Ovary (tissue), 7 donors: ENCODE measurements at regions not wholly inside any gene's neighbourhood (a gene's known extent, or its start where the extent isn't known, plus 50 kb on each side); places are given as distances from the start of the nearest gene placed in this dataset.

ENCODE experiments used
- DNase-seq, 5 donors: peaks; one replicate each; pipeline ENCODE4 v3.0.0-alpha.2; 2019 to 2020
- H3K27ac ChIP-seq, 2 donors: fragments of 200-600 bp; one replicate each; pipeline versions ENCODE4 v1.5.1 to v1.8.0; 2019 to 2022
- H3K27me3 ChIP-seq: fragments of 200-600 bp; one replicate; pipeline ENCODE4 v1.8.0; 2022
- H3K36me3 ChIP-seq: fragments of 200-600 bp; sonication (generic); one replicate; pipeline ENCODE4 v1.5.1; 2019
- H3K4me1 ChIP-seq: one replicate; pipeline ENCODE4 v1.8.1; 2013; ENCODE audit warnings: mild to moderate bottlenecking, moderate library complexity; ENCODE audit not compliant: insufficient read depth
- H3K4me3 ChIP-seq: fragments of 200-600 bp; sonication (generic); one replicate; pipeline ENCODE4 v1.5.1; 2017
- H3K9me3 ChIP-seq, 2 donors: fragments of 200-600 bp in 1 of 2; sonication (generic) in 1 of 2; one replicate each; pipeline versions ENCODE4 v1.5.1 to v1.8.1; 2013 to 2019; ENCODE audit warnings: mild to moderate bottlenecking in 1 of 2, moderate library complexity in 1 of 2
- EP300 ChIP-seq: sonication (generic); formaldehyde crosslinking; IDR thresholded peaks from one replicate; pipeline ENCODE4 v1.6.1; 2017; ENCODE audit warnings: antibody characterized with exemption
- POLR2A ChIP-seq: fragments of 450-650 bp; IDR thresholded peaks from one replicate; pipeline ENCODE4 v1.6.1; 2017; ENCODE audit warnings: antibody characterized with exemption, mild to moderate bottlenecking, moderate library complexity
- WGBS, 3 donors: extraction: QIAGEN DNeasy Blood & Tissue Kit in 1 of 3; methylation state at CpG; one replicate each; pipeline versions ENCODE4 v1.1.5 to v1.1.7; 2013 to 2017; 5-methylcytosine and 5-hydroxymethylcytosine counted together
- intact Hi-C, 4 donors: fragments of 100-400 bp; cut with DNase I; formaldehyde crosslinking; loops; one replicate each; pipeline versions ENCODE4 v1.11.0 to v1.15.1; 2022 to 2023
- TF ChIP-seq, protein P1 (sequence below), 3 donors: fragments of 450-650 bp in 2 of 3; fragments of 200-600 bp in 1 of 3; IDR thresholded peaks; one replicate each; pipeline versions ENCODE4 v1.5.1 to v1.8.0; 2016 to 2022; ENCODE audit warnings: antibody characterized with exemption in 3 of 3, mild to moderate bottlenecking in 1 of 3
- donor health status: DM: no; HTN: no; CAD: no; lungs with moderate emphysema.
- donor health status: DM: no; HTN: no; CAD: no.
- donor health status: Bipolar disorder and iron deficiency.
- donor health status: DM: no; HTN: no; CAD: no.
- donor health status: DM: yes; HTN: yes; CAD: no.

DNA sequence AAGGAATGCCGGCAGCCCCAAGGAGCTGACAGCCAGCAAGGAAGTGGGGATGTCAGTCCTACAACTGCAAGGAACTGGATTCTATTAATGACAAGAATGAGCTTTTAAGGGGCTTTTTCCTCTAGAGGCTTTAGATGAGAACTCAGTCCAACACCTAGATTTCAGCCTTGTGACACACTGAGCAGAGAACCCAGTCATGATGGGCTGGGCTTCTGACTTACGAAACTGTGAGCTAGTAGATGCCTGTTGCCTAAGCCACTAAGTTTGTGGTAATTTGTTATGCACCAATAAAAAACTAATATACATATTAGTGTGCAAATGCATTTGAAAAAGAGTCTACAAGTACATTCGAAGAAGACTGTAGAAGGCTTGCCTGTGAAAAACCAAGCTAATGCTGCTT is 263.3 kb downstream of the SOX4 start:
- Histone ChIP-seq H3K36me3 (no peaks in the 10 kb centered on the region), H3K27me3 (no peaks in the 10 kb centered on the region), H3K27ac (no peak overlapping the region), H3K9me3 (no peaks in the 10 kb centered on the region), H3K4me1 (no peaks in the 10 kb centered on the region), H3K4me3 (no peak overlapping the region)
- intact Hi-C loops = no loop called here
- no peak for TF ChIP-seq POLR2A
- WGBS, 3 donors = 91 to 97% (median 95%) methylated on average over 3 of the region's 3 CpGs
- no peak for DNase-seq

DNA sequence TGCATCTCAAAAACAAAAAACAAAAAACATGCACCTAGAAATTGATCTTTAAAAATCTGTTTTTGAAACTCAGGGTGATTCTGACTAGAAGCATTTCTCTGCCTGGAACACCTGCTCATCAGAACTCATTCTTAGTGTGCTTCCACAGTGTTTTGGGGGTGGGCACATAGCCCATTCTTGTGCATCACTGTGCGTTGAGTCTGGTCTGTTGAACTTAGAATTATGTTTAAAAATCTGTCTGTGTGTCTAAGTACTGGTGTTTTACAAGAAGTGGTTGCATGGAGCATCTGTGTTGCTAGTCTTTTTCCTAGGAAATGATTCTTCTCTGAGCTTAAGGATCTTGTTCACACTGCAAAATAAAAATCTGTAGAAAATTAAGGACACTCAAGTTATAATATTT is 264.5 kb downstream of the SOX4 start:
- Histone ChIP-seq H3K4me1 (no peaks in the 10 kb centered on the region), H3K4me3 (no peak overlapping the region), H3K27ac (no peak overlapping the region), H3K9me3 (no peaks in the 10 kb centered on the region), H3K27me3 (no peaks in the 10 kb centered on the region), H3K36me3 (no peaks in the 10 kb centered on the region)
- DNase-seq = no peak
- TF ChIP-seq, protein P1, sequence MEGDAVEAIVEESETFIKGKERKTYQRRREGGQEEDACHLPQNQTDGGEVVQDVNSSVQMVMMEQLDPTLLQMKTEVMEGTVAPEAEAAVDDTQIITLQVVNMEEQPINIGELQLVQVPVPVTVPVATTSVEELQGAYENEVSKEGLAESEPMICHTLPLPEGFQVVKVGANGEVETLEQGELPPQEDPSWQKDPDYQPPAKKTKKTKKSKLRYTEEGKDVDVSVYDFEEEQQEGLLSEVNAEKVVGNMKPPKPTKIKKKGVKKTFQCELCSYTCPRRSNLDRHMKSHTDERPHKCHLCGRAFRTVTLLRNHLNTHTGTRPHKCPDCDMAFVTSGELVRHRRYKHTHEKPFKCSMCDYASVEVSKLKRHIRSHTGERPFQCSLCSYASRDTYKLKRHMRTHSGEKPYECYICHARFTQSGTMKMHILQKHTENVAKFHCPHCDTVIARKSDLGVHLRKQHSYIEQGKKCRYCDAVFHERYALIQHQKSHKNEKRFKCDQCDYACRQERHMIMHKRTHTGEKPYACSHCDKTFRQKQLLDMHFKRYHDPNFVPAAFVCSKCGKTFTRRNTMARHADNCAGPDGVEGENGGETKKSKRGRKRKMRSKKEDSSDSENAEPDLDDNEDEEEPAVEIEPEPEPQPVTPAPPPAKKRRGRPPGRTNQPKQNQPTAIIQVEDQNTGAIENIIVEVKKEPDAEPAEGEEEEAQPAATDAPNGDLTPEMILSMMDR (IDR thresholded peaks at IDR 0.05) = no peak
- TF ChIP-seq EP300 (no peak), POLR2A (no peak)
- 57 to 78% (median 78%) methylated on average over 1 of the region's 1 CpG for WGBS, 3 donors
- intact Hi-C loops = no loop called here

DNA sequence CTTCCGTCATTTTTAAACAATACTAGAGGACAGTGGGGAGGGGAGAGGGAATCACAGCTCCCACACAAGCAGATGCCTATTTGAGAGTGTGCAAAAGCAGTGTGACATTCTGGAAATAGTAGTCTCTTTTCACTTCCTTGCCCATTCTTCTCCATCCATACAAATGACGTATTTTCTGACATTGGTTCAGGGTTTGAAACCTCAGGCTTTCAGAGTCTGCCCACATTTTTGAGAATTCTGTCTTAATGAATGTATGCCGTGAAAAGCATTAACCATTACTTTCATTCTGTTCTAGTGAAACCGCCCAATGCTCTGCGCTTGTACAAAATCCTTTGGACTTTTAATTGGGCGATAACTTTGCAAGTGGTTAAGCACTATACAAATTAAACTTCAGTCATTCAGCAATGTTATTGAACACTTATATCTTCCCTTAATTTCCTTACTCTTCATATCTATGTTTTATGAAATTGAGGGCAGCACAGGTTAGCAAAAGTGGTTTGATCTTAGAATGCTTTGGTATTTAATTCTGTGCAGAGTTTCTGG is 265.7 kb downstream of the SOX4 start:
- intact Hi-C loops = no loop called here

DNA sequence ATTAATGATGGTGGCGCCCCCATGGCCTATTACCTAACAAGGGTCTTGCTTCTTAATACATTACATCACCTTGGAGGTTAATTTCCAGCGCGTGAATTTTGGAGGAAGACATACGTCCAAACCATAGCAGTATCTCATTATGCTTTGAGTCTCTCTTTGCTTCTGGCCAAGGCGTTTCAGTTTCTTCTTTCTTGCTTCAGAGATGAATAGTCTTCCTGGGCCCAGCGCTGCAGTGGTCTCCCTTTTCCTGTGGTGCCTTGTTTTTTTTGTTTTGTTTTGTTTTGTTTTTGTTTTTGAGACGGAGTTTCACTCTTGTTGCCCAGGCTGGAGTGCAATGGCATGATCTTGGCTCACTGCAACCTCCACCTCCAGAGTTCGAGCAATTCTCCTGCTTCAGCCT is 268.4 kb downstream of the SOX4 start:
- Histone ChIP-seq H3K27ac (no peak overlapping the region), H3K9me3 (no peaks in the 10 kb centered on the region), H3K36me3 (no peaks in the 10 kb centered on the region), H3K27me3 (no peaks in the 10 kb centered on the region), H3K4me3 (no peak overlapping the region), H3K4me1 (no peaks in the 10 kb centered on the region)
- DNase-seq = no peak
- TF ChIP-seq POLR2A (no peak), EP300 (no peak)
- TF ChIP-seq, protein P1 (IDR thresholded peaks at IDR 0.05) = no peak
- intact Hi-C loops = no loop called here
- 94 to 96% (median 96%) methylated on average over 8 of the region's 8 CpGs for WGBS, 3 donors

More for the DNA sequence above, 265.7 kb downstream of the SOX4 start:
- H3K27me3 ChIP-seq = no peaks in the 10 kb centered on the region
- WGBS, 3 donors = 96 to 98% (median 97%) methylated on average over 6 of the region's 6 CpGs
- no peak for DNase-seq
- no peaks in the 10 kb centered on the region for H3K4me1 ChIP-seq
- H3K4me3 ChIP-seq = no peak overlapping the region
- H3K27ac ChIP-seq = no peak overlapping the region
- TF ChIP-seq, protein P1 (IDR thresholded peaks at IDR 0.05) = no peak
- H3K9me3 ChIP-seq = no peaks in the 10 kb centered on the region
- H3K36me3 ChIP-seq = no peaks in the 10 kb centered on the region

DNA sequence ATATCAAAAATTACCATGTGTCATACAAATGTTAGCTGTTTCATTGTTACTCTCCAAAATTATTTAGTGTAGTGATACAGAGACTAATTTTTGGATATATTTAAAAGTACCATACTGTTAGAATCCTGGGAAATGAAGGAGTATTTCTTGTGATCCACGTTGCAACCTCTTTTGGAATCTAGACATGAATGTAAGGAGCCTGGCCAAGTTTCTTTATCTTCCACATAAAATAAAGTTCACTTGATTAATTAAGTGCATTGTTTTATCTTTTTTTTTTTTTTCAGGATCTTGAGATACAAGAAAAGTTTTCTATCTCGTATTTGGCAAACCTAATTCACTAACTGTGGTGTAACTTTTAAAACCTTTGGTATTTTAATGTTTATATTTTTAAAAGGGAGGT is 270.7 kb downstream of the SOX4 start:
- H3K9me3 ChIP-seq = no peaks in the 10 kb centered on the region
- no peaks in the 10 kb centered on the region for H3K4me1 ChIP-seq
- 24 to 33% (median 30%) methylated on average over 2 of the region's 2 CpGs for WGBS, 3 donors
- H3K36me3 ChIP-seq = no peaks in the 10 kb centered on the region
- intact Hi-C loops = no loop called here
- TF ChIP-seq EP300 = no peak
- TF ChIP-seq, protein P1 (IDR thresholded peaks at IDR 0.05) = no peak
- no peak for TF ChIP-seq POLR2A
- H3K4me3 ChIP-seq = no peak overlapping the region
- no peaks in the 10 kb centered on the region for H3K27me3 ChIP-seq
- H3K27ac ChIP-seq = no peak overlapping the region
- no peak for DNase-seq
